Fibroblast of gingiva (primary cell): ENCODE measurements at regions not wholly inside any gene's neighbourhood (a gene's known extent, or its start where the extent isn't known, plus 50 kb on each side); places are given as distances from the start of the nearest gene placed in this dataset.

Experiments used
- DNase-seq: peaks from one replicate; pipeline ENCODE4 v3.0.0-alpha.2; 2011; ENCODE audit warnings: low read depth

- DNase-seq = peak; percentile 37
Observed at GRCh38 chr1:61523893-61524605, 200.9 kb downstream of the TM2D1 start.

- DNase-seq = no peak
Observed at GRCh38 chr1:61523229-61523628, 201.7 kb downstream of the TM2D1 start.

DNA sequence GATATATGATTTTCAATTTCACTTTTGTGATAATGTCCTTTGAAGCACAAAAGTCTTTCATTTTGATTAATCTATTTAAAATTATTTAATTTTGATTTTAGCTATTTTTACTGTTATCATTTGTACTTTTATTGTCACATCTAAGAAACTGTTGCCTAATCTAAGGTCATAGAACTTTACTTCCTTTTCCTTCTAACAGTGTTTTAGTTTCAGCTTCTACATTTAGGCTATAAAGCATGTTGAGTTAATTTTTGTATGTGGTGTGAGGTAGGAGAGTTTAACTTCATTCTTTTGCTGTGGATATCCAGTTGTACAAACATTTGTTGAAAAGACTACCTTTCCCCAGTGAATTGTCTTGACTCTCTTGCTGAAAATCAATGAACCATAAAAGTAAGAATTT, 204.5 kb downstream of the TM2D1 start:
- no peak for DNase-seq

GRCh38 chr1:61519631-61520030, 205.3 kb downstream of the TM2D1 start:
- no peak for DNase-seq

DNA sequence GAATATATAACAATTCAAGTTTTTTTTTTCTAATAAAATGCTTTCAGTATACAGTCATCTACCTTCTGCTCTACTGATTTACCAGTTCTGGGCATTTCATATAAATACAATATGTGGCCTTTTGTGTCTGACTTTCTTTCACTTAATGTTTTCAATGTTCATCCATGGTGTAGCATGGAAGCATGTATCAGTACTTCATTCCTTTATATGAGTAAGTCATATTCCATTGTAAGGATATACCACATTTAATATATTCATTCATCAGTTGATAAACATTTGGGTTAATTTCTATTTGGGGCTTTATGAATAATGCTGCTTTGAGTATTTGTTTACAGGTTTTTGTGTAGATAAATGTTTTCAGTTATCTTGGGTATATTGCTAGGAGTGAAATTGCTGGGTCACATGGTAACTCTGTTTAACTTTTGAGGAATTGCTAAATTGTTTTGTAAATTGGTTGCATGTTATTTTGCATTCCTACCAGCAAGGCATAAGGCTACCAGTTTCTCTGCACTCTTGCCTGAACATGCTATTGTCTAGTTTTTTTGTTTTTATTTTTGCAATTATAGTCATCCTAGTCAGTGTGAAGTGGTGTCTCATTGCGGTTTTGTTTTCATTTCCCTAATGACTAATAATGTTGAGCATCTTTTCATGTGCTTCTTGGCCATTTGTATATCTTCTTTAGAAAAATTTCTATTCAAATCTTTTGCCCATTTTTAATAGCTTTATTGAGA, 206.1 kb downstream of the TM2D1 start:
- DNase-seq = no peak

DNA sequence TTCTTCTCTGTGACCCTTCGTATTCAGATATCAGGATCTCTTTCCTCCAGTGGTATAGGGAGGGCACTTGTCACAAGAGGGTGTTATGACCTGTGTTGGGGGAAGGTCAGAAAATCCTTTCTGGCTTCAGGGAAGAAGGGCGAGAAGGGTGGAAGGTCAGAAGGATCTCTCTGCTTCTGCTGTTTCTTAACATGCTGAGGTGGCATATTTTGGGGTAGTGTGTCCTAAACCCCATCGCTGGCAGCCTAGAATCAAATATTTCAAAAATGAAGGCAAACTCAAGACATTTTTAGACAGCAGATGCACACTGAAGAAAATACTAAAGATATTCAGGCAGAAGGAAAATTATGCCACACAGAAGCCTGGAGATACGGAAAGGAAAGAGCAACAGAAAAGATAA, 207.6 kb downstream of the TM2D1 start:
- DNase-seq = no peak

DNA sequence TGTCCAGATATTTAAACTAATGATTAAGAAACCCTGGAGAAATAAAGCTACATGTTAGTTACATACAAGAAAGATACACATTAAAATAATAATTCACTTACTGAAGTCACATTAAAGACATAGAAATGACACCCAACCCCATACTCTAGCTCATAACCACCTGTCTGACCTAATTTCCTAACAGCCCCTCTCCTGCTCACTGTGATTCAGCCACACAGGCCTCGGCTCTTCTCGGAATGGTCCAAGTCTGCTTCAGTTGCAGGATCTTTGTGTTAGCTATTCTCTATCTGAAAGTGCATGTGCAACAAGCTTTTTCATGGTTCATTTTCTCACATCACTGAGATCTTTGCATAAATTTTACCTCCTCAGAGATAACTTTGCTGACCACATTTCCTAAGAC, 209.8 kb downstream of the TM2D1 start:
- DNase-seq = no peak
